Amygdala (tissue), 56 donors: ENCODE measurements at regions not wholly inside any gene's neighbourhood (a gene's known extent, or its start where the extent isn't known, plus 50 kb on each side); places are given as distances from the start of the nearest gene placed in this dataset.

ENCODE experiments used
- DNase-seq, 56 donors: peaks; one replicate each; lab custom pipeline; 2025; lab: John Stamatoyannopoulos, UW

- DNase-seq = no peak
Observed at GRCh38 chr19:31125071-31125470, 224.2 kb downstream of the TSHZ3 start.

GRCh38 chr19:31121501-31121900 lies 227.7 kb downstream of the TSHZ3 start:
- no peak for DNase-seq

GRCh38 chr19:31120952-31121351 lies 228.3 kb downstream of the TSHZ3 start:
- no peak for DNase-seq

- no peak for DNase-seq
Observed at GRCh38 chr19:31119951-31120690, 229.1 kb downstream of the TSHZ3 start.

GRCh38 chr19:31118986-31119385 lies 230.2 kb downstream of the TSHZ3 start:
- DNase-seq = no peak

- peak in 7 of 56 donors; percentile 8 to 34 (median 13) for DNase-seq
Observed at GRCh38 chr19:31118287-31118955, 230.8 kb downstream of the TSHZ3 start.

- no peak for DNase-seq
Observed at GRCh38 chr19:31114585-31114984, 234.7 kb downstream of the TSHZ3 start.

- no peak for DNase-seq
Observed at GRCh38 chr19:31113293-31113692, 235.9 kb downstream of the TSHZ3 start.

GRCh38 chr19:31112158-31112557 lies 237.1 kb downstream of the TSHZ3 start:
- no peak for DNase-seq

- no peak for DNase-seq
Observed at GRCh38 chr19:31111741-31112140, 237.5 kb downstream of the TSHZ3 start.

GRCh38 chr19:31110336-31110735 lies 238.9 kb downstream of the TSHZ3 start:
- DNase-seq = no peak

GRCh38 chr19:31109636-31110035 lies 239.6 kb downstream of the TSHZ3 start:
- no peak for DNase-seq

GRCh38 chr19:31107096-31107495 lies 242.1 kb downstream of the TSHZ3 start:
- no peak for DNase-seq

- DNase-seq = no peak
Observed at GRCh38 chr19:31105761-31106160, 243.5 kb downstream of the TSHZ3 start.

GRCh38 chr19:31104451-31104850 lies 244.8 kb downstream of the TSHZ3 start:
- DNase-seq = no peak

- no peak for DNase-seq
Observed at GRCh38 chr19:31103228-31103627, 246.0 kb downstream of the TSHZ3 start.

- no peak for DNase-seq
Observed at GRCh38 chr19:31102674-31103073, 246.6 kb downstream of the TSHZ3 start.

- DNase-seq = no peak
Observed at GRCh38 chr19:31100981-31101380, 248.3 kb downstream of the TSHZ3 start.

GRCh38 chr19:31100206-31100590 lies 249.0 kb downstream of the TSHZ3 start:
- no peak for DNase-seq

- no peak for DNase-seq
Observed at GRCh38 chr19:31099515-31100205, 249.6 kb downstream of the TSHZ3 start.

GRCh38 chr19:31098836-31099235 lies 250.4 kb downstream of the TSHZ3 start:
- no peak for DNase-seq
